GM21528 (cell line): ENCODE measurements at regions not wholly inside any gene's neighbourhood (a gene's known extent, or its start where the extent isn't known, plus 50 kb on each side); places are given as distances from the start of the nearest gene placed in this dataset.

ENCODE experiments used
- ATAC-seq: cut with Tn5 transposase; IDR thresholded peaks from one replicate; pipeline ENCODE4 v1.9.1; 2021; ENCODE audit warnings: mild to moderate bottlenecking, moderate library complexity; ENCODE audit not compliant: unreplicated experiment, low FRiP score

DNA sequence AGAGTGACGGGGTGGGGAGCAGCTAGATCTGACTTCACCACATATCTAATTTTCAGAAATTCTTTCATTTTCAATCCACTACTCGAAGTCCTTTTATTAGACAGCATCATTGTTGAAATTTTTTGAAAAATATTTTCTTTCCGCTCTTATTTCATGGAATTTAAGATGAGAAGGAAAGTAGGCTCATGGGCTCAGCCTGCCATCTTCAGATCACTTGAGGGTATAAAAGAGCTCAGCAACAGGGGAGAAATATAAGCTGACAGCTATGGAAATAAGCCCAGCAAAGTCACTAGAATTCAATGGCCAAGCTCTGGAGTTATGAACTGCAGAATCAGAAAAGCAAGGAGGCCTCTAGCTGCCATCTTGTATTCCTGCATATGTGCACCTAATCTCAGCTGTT, 389.1 kb downstream of the XPNPEP1 start:
- no peak for ATAC-seq

DNA sequence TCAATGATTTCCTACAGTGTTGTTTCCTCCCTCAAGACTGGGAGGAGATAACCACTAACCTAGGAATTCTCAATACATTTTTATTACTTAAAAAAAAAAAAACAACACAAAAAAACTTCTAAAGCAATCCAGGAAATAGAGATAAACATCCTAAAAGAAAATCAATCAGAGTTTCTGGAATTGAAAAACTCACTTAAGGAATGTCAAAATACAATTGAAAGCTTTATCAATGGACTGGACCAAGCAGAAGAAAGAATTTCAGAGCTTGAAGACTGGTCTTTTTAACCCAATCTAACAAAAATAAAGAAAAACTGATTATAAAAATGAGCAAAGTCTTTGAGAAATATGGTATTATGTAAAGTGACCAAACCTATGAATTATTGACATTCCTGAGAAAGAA, 394.1 kb downstream of the XPNPEP1 start:
- ATAC-seq = no peak

DNA sequence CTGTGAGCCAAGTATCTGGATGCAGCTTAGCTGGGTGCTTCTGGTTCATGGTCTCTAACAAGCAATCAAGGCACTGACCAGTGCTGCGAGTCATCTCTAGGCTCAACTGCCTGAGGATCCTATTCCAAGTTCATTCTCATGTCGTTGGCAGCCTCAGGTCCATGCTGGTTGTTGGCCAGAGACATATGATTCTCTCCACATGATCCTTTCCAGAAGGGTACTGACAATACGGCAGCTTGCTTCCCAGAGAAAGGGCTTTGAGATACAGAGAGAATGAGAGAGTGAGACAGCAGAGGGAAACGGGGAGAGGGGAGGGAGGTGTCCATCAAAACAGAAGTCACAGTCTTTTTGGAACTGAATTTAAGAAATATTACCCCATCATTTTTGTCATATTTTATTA, 405.6 kb downstream of the XPNPEP1 start:
- no peak for ATAC-seq

DNA sequence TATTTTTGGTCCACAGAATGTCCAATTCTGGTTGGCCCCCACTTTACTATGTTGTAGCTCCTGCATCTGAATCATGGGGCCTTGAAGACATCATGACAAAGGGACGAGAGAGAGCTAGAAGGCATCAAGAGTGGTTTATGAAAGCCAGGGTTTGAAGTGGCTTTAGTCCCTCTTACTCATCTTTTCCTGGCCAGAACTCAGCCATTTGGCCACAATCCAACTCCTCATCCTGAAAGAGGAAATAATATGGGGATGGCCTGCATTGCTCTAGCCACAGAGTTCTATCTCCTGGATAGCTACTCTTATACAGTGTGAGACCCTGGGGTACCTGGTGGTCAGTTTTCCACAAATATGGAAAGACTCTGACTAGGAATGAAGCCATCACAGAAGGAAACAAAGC, 418.9 kb downstream of the XPNPEP1 start:
- ATAC-seq = no peak

DNA sequence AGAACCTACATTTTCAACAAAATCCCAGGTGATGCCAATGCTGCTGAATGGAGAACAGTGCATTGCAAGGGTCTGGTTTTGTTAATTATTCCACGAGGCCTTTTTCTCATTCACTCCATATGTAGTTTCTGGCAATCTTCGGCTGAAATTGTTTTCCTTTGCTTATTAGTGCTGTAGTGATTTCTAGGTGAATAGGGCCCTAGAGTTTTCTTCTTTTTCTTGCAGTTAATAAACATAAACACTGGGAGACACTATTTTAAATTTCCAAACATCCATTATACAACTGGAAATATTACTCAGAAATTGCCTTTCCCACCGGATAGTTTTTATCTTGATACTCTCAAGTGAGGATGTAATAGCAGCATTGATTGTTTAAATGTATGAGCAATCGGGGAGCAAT, 435.6 kb downstream of the XPNPEP1 start:
- no peak for ATAC-seq

- ATAC-seq = no peak
Observed at GRCh38 chr10:109480836-109481235, 442.5 kb downstream of the XPNPEP1 start.

GRCh38 chr10:109475711-109476421, 447.4 kb downstream of the XPNPEP1 start:
- ATAC-seq = no peak

GRCh38 chr10:109474812-109475211, 448.5 kb downstream of the XPNPEP1 start:
- ATAC-seq = no peak

DNA sequence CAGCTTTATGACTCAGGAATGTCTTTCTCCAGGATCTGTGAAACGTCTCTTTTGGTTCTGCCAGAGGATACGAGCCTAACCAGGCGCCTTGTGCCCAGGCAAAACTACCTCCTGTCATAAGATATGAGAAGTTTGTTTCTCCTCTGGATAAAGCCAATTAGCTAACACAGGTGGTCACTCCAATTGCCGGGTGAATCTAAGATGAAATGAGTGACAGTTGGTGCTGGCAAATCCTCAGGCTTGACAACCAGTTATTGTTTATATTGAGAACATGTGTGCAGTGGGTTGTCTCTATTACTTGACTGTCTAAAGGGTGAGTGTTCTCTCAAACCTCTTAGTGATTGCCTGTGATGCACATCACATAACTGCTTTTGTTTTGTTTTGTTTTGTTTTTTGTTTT, 449.1 kb downstream of the XPNPEP1 start:
- no peak for ATAC-seq

DNA sequence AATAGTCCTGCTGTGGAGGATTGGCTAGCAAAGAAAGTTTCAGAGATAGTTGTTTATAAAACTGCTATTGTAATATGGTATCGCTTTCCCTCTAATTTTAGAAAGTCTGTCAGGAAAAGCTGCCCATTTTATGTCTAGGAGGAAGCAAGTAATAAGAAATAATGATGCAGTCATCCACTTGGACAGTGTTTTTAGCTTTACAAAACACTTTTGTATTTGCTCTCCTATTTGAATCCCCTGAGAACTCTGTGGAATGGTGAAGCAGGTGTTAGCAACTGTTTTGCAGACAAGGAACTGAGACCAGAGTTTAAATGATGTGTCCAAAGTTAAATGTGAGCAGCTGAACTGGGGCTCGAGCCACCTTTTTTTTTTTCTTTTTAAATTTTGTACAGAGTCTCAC, 455.8 kb downstream of the XPNPEP1 start:
- ATAC-seq = no peak

DNA sequence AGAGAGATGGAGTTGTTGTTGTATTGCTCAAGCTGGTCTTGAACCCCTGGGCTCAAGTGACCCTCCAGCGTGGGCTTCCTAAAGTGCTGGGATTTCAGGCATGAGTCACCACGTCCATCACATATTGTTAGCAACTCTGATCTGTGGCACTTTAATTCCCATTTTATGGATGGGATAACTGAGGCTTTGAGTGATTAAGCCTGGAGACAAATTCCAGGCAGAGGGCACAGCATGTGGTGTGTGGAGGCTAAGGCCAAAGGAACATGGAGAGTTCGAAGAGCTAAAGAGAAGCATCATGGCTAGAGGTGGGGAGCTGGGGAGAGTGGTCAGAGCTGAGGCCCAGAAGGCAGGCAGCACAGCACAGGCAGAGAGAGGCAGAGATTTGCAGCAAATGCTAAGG, 458.4 kb downstream of the XPNPEP1 start:
- ATAC-seq = no peak

GRCh38 chr10:109457302-109457638, 466.0 kb downstream of the XPNPEP1 start:
- no peak for ATAC-seq

GRCh38 chr10:109456566-109457301, 466.6 kb downstream of the XPNPEP1 start:
- no peak for ATAC-seq

- ATAC-seq = no peak
Observed at GRCh38 chr10:109454691-109455090, 468.6 kb downstream of the XPNPEP1 start.

DNA sequence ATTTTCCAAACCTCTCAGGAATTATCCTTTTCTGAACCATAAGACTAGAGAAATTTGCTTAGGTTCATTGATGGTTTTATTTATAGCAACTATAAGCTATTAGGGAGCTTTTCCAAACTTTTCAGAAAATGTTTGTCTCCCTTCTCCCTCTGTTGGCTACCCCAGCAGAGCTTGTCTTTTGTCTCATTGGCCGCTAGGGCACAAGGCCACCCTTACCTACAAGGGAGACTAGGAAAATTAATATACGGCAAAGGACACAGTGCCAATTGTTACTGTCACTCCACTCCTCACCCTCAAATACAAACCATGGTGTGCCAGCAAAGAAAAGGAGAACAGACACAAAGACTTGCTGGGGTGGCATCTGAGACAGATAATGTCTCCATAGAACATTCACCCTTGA, 471.4 kb downstream of the XPNPEP1 start:
- no peak for ATAC-seq

DNA sequence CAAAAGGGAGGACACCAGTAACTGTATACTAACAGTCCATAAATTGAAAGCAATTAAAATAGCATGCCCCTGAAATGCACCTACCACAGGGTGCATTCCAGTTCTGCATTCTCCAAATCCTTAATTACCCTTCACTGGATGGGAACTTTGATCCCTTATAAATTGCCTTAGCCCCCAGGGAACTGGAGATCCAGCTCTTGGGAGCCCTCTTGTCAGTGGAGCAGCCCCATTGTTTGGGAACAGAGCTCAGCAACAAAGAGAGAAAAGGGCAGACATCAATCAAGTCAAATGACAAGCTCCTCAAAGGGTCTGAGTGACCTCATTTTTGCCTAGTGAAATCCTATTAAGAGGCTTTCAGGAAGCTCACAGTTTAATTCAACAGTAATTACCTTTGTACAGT, 472.6 kb downstream of the XPNPEP1 start:
- ATAC-seq = no peak

DNA sequence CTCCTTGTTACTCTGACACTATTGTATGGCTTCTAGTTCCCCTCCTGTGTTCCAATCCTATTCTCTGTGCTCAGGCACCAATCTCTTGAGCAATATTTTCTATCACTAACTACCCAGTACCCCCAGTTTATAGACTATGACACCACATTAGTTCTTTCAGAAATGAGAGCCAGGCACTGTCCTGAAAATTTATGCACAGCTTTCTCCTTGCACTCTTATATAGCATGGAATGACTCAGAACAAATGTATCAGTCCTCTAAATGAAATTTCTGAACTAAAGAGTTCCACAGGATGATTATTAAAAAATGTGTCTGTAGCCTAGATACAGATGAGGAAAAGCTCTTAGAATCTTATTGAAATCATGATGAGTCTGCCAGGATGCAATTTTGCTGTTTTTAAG, 489.9 kb downstream of the XPNPEP1 start:
- no peak for ATAC-seq

GRCh38 chr10:109432281-109432680, 491.0 kb downstream of the XPNPEP1 start:
- ATAC-seq = no peak

GRCh38 chr10:109430799-109431198, 492.5 kb downstream of the XPNPEP1 start:
- ATAC-seq = no peak

DNA sequence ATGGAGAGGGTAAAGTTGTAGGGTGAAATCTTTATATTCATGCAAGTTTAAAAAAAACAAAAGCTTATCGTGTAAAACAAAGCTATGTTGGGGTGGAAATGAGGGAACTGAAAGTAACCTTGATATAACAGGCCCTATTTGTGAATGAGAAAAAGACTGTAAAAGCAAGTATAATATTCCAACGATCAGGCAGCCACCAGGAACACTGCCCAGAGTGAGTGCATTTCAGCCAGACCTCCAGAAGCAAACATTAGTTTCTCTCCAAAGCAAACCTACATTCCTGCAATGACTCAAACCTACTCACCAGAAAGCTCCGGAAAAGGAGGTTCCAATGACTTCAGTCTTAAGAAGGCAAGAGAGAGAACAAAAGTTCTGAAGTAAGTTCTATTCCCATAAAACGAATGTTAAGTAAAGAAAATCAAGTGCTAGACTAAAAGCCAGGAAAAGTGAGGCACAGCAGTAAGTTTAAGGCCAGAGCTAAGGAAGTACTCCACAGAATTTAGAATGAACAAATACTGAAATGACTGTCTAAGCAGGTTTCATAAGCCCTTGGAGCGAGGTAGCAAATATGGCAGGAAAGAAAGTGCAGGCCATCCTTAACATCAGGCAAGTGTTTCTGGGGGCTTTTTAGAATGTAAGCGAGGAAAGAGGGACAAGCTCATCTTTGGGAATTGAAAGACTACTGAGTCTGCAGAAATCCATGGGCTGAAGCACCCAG, 493.1 kb downstream of the XPNPEP1 start:
- ATAC-seq = peak; percentile 55

- no peak for ATAC-seq
Observed at GRCh38 chr10:109428775-109429491, 494.4 kb downstream of the XPNPEP1 start.
